Astrocyte (in vitro differentiated cells and primary cell): ENCODE measurements at regions not wholly inside any gene's neighbourhood (a gene's known extent, or its start where the extent isn't known, plus 50 kb on each side); places are given as distances from the start of the nearest gene placed in this dataset.

Experiments
- DNase-seq: peaks from one replicate; pipeline ENCODE4 v3.0.0-alpha.2; 2010; ENCODE audit warnings: low read depth
- FAIRE-seq: peaks from 2 replicates; lab custom pipeline; 2011; peaks lifted over from hg19 to GRCh38; lab: Jason Lieb, UNC
- H2AFZ ChIP-seq: 2 replicates; pipeline ENCODE4 v1.6.0; 2012; ENCODE audit warnings: low read depth, low read length, inconsistent platforms
- H3K27ac ChIP-seq: 2 replicates; pipeline ENCODE4 v1.5.1; 2011; ENCODE audit warnings: low read depth, low read length, inconsistent platforms
- H3K27me3 ChIP-seq: 2 replicates; pipeline ENCODE4 v1.6.0; 2011; ENCODE audit warnings: low read length, inconsistent platforms; ENCODE audit not compliant: insufficient read depth
- H3K36me3 ChIP-seq: 2 replicates; pipeline ENCODE4 v1.5.1; 2011; ENCODE audit warnings: low read length, inconsistent platforms; ENCODE audit not compliant: insufficient read depth
- H3K4me1 ChIP-seq: 2 replicates; pipeline ENCODE4 v1.5.1; 2011; ENCODE audit warnings: low read length, inconsistent platforms; ENCODE audit not compliant: insufficient read depth
- H3K4me2 ChIP-seq: 2 replicates; pipeline ENCODE4 v1.6.0; 2012; ENCODE audit warnings: low read length, inconsistent platforms
- H3K4me3 ChIP-seq: 2 replicates; pipeline ENCODE4 v1.5.1; 2011; ENCODE audit warnings: low read depth, mild to moderate bottlenecking, low read length, inconsistent platforms; ENCODE audit not compliant: insufficient read depth
- H3K79me2 ChIP-seq: 2 replicates; pipeline ENCODE4 v1.6.0; 2012; ENCODE audit warnings: mild to moderate bottlenecking, low read length, inconsistent platforms; ENCODE audit not compliant: insufficient read depth
- H3K9ac ChIP-seq: 2 replicates; pipeline ENCODE4 v1.6.0; 2012; ENCODE audit warnings: mild to moderate bottlenecking, low read length, inconsistent platforms
- H3K9me3 ChIP-seq: 2 replicates; pipeline ENCODE4 v1.5.1; 2012; ENCODE audit warnings: low read depth, mild to moderate bottlenecking, low read length, inconsistent platforms; ENCODE audit not compliant: insufficient read depth
- H4K20me1 ChIP-seq: 2 replicates; pipeline ENCODE4 v1.6.0; 2012; ENCODE audit warnings: low read length, inconsistent platforms; ENCODE audit not compliant: insufficient read depth
- H3K27ac Mint-ChIP-seq: one replicate; pipeline ENCODE4 v1.8.0; 2021; ENCODE audit warnings: mild to moderate bottlenecking, mixed read lengths; ENCODE audit not compliant: unreplicated experiment
- H3K27me3 Mint-ChIP-seq: one replicate; pipeline ENCODE4 v1.8.0; 2021; ENCODE audit warnings: low read depth, mixed read lengths; ENCODE audit not compliant: unreplicated experiment
- H3K36me3 Mint-ChIP-seq: one replicate; pipeline ENCODE4 v1.8.0; 2021; ENCODE audit warnings: low read depth, mixed read lengths; ENCODE audit not compliant: unreplicated experiment
- H3K4me1 Mint-ChIP-seq: one replicate; pipeline ENCODE4 v1.8.0; 2021; ENCODE audit warnings: low read depth, mixed read lengths; ENCODE audit not compliant: unreplicated experiment
- H3K4me3 Mint-ChIP-seq: one replicate; pipeline ENCODE4 v1.8.0; 2021; ENCODE audit warnings: mild to moderate bottlenecking, moderate library complexity, mixed read lengths; ENCODE audit not compliant: unreplicated experiment
- H3K9me3 Mint-ChIP-seq: one replicate; pipeline ENCODE4 v1.8.0; 2021; ENCODE audit warnings: mild to moderate bottlenecking, mixed read lengths; ENCODE audit not compliant: unreplicated experiment
- EZH2 ChIP-seq: IDR thresholded peaks from 2 replicates; pipeline ENCODE4 v1.6.1; 2012; ENCODE audit warnings: mild to moderate bottlenecking, low read length, inconsistent platforms; ENCODE audit not compliant: insufficient read depth
- TF ChIP-seq, protein P1 (sequence below): IDR thresholded peaks from 2 replicates; pipeline ENCODE4 v1.5.1; 2011; ENCODE audit warnings: low read depth, mild to moderate bottlenecking, inconsistent platforms, low read length, moderate library complexity; ENCODE audit not compliant: insufficient read depth

DNA sequence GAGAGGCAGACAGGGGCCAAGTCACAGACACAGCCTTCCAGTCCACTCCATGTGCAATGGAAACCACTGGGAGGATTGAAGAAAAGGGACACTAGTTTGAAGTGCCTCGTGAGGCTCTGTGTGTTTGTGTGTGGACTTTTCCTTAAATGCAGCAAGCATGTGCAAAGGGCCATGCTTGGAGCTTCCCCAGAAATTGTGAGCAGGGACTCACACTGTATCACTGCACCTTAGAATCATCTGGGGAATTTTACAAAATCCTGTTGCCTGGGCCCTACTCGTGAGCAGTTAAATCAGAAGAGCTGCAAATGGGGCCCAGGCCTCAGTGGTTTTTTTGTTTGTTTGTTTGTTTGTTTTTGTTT lies 137.8 kb downstream of the TRIM43 start:
- Histone ChIP-seq H3K36me3 (no peaks in the 10 kb centered on the region), H3K4me2 (no peak overlapping the region), H4K20me1 (no peaks in the 10 kb centered on the region), H3K79me2 (no peaks in the 10 kb centered on the region), H2AFZ (no peak overlapping the region), H3K9ac (no peak overlapping the region), H3K27ac (no peak overlapping the region), H3K27me3 (no peaks in the 10 kb centered on the region), H3K4me1 (no peaks in the 10 kb centered on the region), H3K9me3 (no peaks in the 10 kb centered on the region), H3K4me3 (no peak overlapping the region)
- Mint-ChIP-seq H3K27ac (no peak overlapping the region), H3K27me3 (peaks cover 27% of the 10 kb centered on the region), H3K4me1 (peaks cover 7% of the 10 kb centered on the region), H3K4me3 (no peak overlapping the region), H3K36me3 (no peaks in the 10 kb centered on the region), H3K9me3 (peaks cover 7% of the 10 kb centered on the region)
- DNase-seq (no peak), FAIRE-seq (no peak)
- TF ChIP-seq, protein P1, sequence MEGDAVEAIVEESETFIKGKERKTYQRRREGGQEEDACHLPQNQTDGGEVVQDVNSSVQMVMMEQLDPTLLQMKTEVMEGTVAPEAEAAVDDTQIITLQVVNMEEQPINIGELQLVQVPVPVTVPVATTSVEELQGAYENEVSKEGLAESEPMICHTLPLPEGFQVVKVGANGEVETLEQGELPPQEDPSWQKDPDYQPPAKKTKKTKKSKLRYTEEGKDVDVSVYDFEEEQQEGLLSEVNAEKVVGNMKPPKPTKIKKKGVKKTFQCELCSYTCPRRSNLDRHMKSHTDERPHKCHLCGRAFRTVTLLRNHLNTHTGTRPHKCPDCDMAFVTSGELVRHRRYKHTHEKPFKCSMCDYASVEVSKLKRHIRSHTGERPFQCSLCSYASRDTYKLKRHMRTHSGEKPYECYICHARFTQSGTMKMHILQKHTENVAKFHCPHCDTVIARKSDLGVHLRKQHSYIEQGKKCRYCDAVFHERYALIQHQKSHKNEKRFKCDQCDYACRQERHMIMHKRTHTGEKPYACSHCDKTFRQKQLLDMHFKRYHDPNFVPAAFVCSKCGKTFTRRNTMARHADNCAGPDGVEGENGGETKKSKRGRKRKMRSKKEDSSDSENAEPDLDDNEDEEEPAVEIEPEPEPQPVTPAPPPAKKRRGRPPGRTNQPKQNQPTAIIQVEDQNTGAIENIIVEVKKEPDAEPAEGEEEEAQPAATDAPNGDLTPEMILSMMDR: no peak

DNA sequence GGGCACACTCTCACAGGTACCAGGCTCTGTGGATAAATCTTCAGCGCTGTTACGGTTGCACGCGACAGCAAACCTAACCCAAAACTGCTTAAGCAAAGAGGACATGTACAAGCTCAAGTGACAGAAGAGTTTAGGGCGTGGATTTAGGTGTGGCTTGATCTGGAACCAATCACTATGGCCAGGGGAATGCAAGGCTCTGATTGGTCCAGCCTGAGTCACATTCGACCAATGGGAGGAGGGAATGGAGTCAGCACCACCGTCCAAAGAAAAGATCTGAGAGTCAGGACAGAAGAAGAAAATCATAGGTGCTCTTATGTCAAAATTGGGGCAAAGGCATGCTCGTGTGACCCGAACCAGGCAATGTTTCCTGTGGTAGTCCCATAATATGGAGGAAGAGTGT lies 139.0 kb downstream of the TRIM43 start:
- no peak for DNase-seq
- Mint-ChIP-seq H3K9me3 (peaks cover 7% of the 10 kb centered on the region), H3K27ac (no peak overlapping the region), H3K36me3 (no peaks in the 10 kb centered on the region), H3K4me3 (no peak overlapping the region), H3K27me3 (peaks cover 29% of the 10 kb centered on the region), H3K4me1 (peaks cover 1% of the 10 kb centered on the region)
- Histone ChIP-seq H3K9me3 (no peaks in the 10 kb centered on the region), H3K27me3 (no peaks in the 10 kb centered on the region), H3K27ac (no peak overlapping the region), H3K9ac (no peak overlapping the region), H4K20me1 (no peaks in the 10 kb centered on the region), H3K4me2 (no peak overlapping the region), H3K36me3 (no peaks in the 10 kb centered on the region), H3K79me2 (no peaks in the 10 kb centered on the region), H2AFZ (no peak overlapping the region), H3K4me3 (no peak overlapping the region), H3K4me1 (no peaks in the 10 kb centered on the region)
- no peak for TF ChIP-seq EZH2
- TF ChIP-seq, protein P1: no peak
- no peak for FAIRE-seq

DNA sequence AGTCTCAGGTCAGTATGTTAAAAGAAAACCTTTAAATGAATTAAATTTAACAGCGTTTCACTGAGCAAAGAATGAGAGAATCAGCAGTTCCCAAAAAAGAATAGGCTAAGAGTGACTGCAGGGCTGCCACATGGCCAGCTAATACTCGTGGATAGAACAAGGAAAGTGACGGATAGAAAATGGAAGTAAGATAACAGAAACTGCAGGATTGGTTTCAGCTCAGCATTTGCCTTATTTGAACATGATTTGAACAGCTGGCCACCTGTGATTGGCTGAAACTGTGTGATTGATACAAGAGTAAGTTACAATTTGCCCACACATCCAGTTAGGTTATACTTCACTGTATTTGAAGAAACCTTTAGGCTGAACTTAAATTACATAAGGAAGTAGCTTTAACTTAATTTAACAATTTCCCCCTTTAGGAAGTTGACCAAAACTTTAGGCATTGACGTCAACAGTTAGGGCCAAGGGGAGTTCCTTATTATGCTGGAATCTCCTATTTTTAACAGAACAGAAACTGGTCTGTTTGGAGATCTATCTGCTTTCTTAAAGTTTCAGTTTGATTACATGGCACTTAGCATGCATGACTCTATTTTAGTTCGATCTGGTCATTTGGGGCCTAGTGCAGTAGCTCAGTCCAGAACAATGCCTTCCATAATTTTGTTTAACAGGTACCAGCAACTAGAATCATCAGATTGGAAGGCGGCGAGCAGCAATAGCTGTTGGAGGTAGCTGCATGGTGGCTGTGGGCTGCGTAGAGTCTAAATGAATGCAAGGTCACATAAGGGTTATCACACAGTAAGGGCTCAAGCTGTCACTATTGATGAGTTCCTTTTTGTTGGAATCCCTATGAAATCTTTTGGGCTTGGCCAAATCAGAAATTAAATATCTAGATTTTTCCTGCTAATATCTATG lies 143.4 kb downstream of the TRIM43 start:
- TF ChIP-seq EZH2: no peak
- TF ChIP-seq, protein P1: no peak
- H3K79me2 ChIP-seq: no peaks in the 10 kb centered on the region
- Mint-ChIP-seq H3K36me3 (no peaks in the 10 kb centered on the region), H3K9me3 (peaks cover 7% of the 10 kb centered on the region), H3K4me1 (no peaks in the 10 kb centered on the region), H3K4me3 (no peak overlapping the region), H3K27ac (no peak overlapping the region), H3K27me3 (peaks cover 35% of the 10 kb centered on the region)
- no peaks in the 10 kb centered on the region for H3K27me3 ChIP-seq
- H3K9ac ChIP-seq: no peak overlapping the region
- no peak overlapping the region for H3K27ac ChIP-seq
- no peak overlapping the region for H3K4me2 ChIP-seq
- H2AFZ ChIP-seq: no peak overlapping the region
- no peaks in the 10 kb centered on the region for H3K36me3 ChIP-seq
- no peak for DNase-seq
- no peak overlapping the region for H3K4me3 ChIP-seq
- FAIRE-seq: no peak
- H3K4me1 ChIP-seq: no peaks in the 10 kb centered on the region
- H3K9me3 ChIP-seq: no peaks in the 10 kb centered on the region
- H4K20me1 ChIP-seq: no peaks in the 10 kb centered on the region
